K562 (cell line): ENCODE measurements at regions not wholly inside any gene's neighbourhood (a gene's known extent, or its start where the extent isn't known, plus 50 kb on each side); places are given as distances from the start of the nearest gene placed in this dataset.

Experiments
- ATAC-seq: fragments of 200-7000 bp; cut with Tn5 transposase; 3 replicates; pipeline ENCODE4 v1.9.1; 2020; ENCODE audit warnings: moderate library complexity
- BruUV-seq: library from RNA; stranded (reverse); fragments of 400-500 nt; replicated peaks from 2 replicates; lab custom pipeline; 2021; lab: Mats Ljungman, UMichigan
- CTCF ChIA-PET: fragments of 300-600 bp; formaldehyde crosslinking; extraction: SDS; loops from one replicate; lab custom pipeline; 2021; ENCODE audit warnings: low intra/inter-chr PET ratio; lab: Yijun Ruan, JAX
- POLR2A ChIA-PET: fragments of 300-600, 350-650 bp; sonication (Branson Sonifier 250); formaldehyde crosslinking; extraction: SDS; loops from one replicate; lab custom pipeline; 2021; ENCODE audit warnings: antibody characterized with exemption, inconsistent platforms; lab: Yijun Ruan, JAX
- DNase-seq, 4 experiments: peaks; one replicate each; pipeline versions ENCODE4 v3.0.0 to v3.0.0-alpha.2; 2011 to 2018; ENCODE audit warnings: low spot score in 3 of 4, mixed read lengths in 3 of 4; ENCODE audit errors: extremely low read depth in 1 of 4
- FAIRE-seq: peaks from 2 replicates; lab custom pipeline; 2011; peaks lifted over from hg19 to GRCh38; lab: Jason Lieb, UNC
- H2AFZ ChIP-seq: 2 replicates; pipeline ENCODE4 v1.6.0; 2011; ENCODE audit warnings: low read depth, low read length, control low read depth, inconsistent platforms
- H3K27ac ChIP-seq: fragments of 200-600 bp; 3 replicates; pipeline ENCODE4 v1.8.0; 2011; ENCODE audit warnings: low read depth, mild to moderate bottlenecking, control low read depth, inconsistent platforms, low read length, moderate library complexity, mixed read lengths; ENCODE audit errors: extremely low read depth
- H3K27me3 ChIP-seq, 2 experiments: fragments of 300-600 bp in 1 of 2; 2 replicates in 1 of 2; 3 replicates in 1 of 2; pipeline versions ENCODE4 v1.6.0 to v1.8.0; 2011; ENCODE audit warnings: inconsistent platforms in 2 of 2, low read length in 2 of 2, mild to moderate bottlenecking in 1 of 2, mixed read lengths in 1 of 2, moderate library complexity in 1 of 2; ENCODE audit not compliant: control insufficient read depth in 2 of 2, insufficient read depth in 2 of 2
- H3K36me3 ChIP-seq: fragments of 300-600 bp; 3 replicates; pipeline ENCODE4 v1.8.0; 2011; ENCODE audit warnings: mild to moderate bottlenecking, low read length, inconsistent platforms; ENCODE audit not compliant: control insufficient read depth, insufficient read depth
- H3K4me1 ChIP-seq, 2 experiments: fragments of 200-600 bp in 1 of 2; replicated peaks in 1 of 2; 2 replicates in 1 of 2; 3 replicates in 1 of 2; pipeline versions ENCODE4 v1.5.1 to v1.8.0; 2011; ENCODE audit warnings: inconsistent platforms in 2 of 2, low read length in 2 of 2, mild to moderate bottlenecking in 1 of 2, mixed read lengths in 1 of 2, moderate library complexity in 1 of 2; ENCODE audit not compliant: control insufficient read depth in 2 of 2, insufficient read depth in 2 of 2
- H3K4me2 ChIP-seq: 2 replicates; pipeline ENCODE4 v1.6.1; 2011; ENCODE audit warnings: low read length, control low read depth, inconsistent platforms, mixed read lengths; ENCODE audit not compliant: insufficient read depth
- H3K4me3 ChIP-seq: fragments of 200-600 bp; sonication (generic), shearing (Covaris generic); 2 replicates; pipeline ENCODE4 v1.5.1; 2016; ENCODE audit warnings: control low read depth, inconsistent platforms
- H3K79me2 ChIP-seq: fragments of 200-600 bp; 3 replicates; pipeline ENCODE4 v1.8.0; 2011; ENCODE audit warnings: low read length, inconsistent platforms; ENCODE audit not compliant: control insufficient read depth, insufficient read depth
- H3K9ac ChIP-seq, 2 experiments: 2 replicates each; pipeline versions ENCODE4 v1.6.0 to v1.6.1; 2011; ENCODE audit warnings: low read depth in 2 of 2, low read length in 2 of 2, control low read depth in 1 of 2, inconsistent platforms in 1 of 2, mild to moderate bottlenecking in 1 of 2, mixed read lengths in 1 of 2; ENCODE audit not compliant: insufficient read depth in 1 of 2
- H3K9me1 ChIP-seq: one replicate; pipeline ENCODE4 v1.6.0; 2011; ENCODE audit warnings: inconsistent platforms, mild to moderate bottlenecking, low read length, moderate library complexity; ENCODE audit not compliant: control insufficient read depth, insufficient read depth
- H3K9me3 ChIP-seq: replicated peaks from 2 replicates; pipeline ENCODE4 v1.5.1; 2011; ENCODE audit warnings: low read depth, low read length, inconsistent platforms; ENCODE audit not compliant: control insufficient read depth, insufficient read depth
- H4K20me1 ChIP-seq: replicated peaks from 2 replicates; pipeline ENCODE4 v1.6.1; 2011; ENCODE audit warnings: low read length, inconsistent platforms, mixed read lengths; ENCODE audit not compliant: control insufficient read depth, insufficient read depth
- DIDO1 ChIP-seq: fragments of 450-650 bp; IDR thresholded peaks from 2 replicates; pipeline ENCODE4 v1.6.1; 2016; ENCODE audit warnings: low read depth, missing biosample characterization, missing genetic modification characterization
- SRSF3 ChIP-seq: fragments of 200-400 bp; formaldehyde crosslinking; IDR thresholded peaks from 2 replicates; pipeline ENCODE4 v1.6.1; 2016; ENCODE audit warnings: mild to moderate bottlenecking, low read length, moderate library complexity; ENCODE audit not compliant: insufficient read depth
- STAG1 ChIP-seq: sonication (generic); formaldehyde crosslinking; IDR thresholded peaks from 2 replicates; pipeline ENCODE4 v1.5.0; 2020; ENCODE audit warnings: missing genetic modification reagents, borderline replicate concordance
- TBL1XR1 ChIP-seq, 2 experiments: IDR thresholded peaks; 2 replicates each; pipeline ENCODE4 v1.6.1; 2012; ENCODE audit warnings: improper control_type of control experiment in 2 of 2, low read length in 2 of 2, mild to moderate bottlenecking in 1 of 2
- YY1 ChIP-seq, 3 experiments: IDR thresholded peaks; 2 replicates each; pipeline ENCODE4 v1.6.1; 2011; ENCODE audit warnings: low read length in 2 of 3, mild to moderate bottlenecking in 2 of 3, moderate library complexity in 2 of 3, borderline replicate concordance in 1 of 3, control low read depth in 1 of 3, low read depth in 1 of 3; ENCODE audit not compliant: insufficient read depth in 3 of 3, insufficient replicate concordance in 2 of 3, control insufficient read depth in 1 of 3, insufficient read length in 1 of 3; ENCODE audit errors: extremely low read depth in 1 of 3
- ZBTB8A ChIP-seq: fragments of 450-650 bp; IDR thresholded peaks from 2 replicates; pipeline ENCODE4 v1.6.1; 2018; ENCODE audit warnings: mild to moderate bottlenecking, moderate library complexity; ENCODE audit not compliant: partially characterized antibody
- WGBS: fragments of 100-300 bp; shearing (Covaris generic); methylation state at CpG from one replicate; pipeline ENCODE4 v1.1.6; 2016; ENCODE audit warnings: low coverage, mixed read lengths; ENCODE audit not compliant: insufficient coverage; ENCODE audit errors: missing lambda C conversion rate; 5-methylcytosine and 5-hydroxymethylcytosine counted together
- in situ Hi-C: fragments of 300-500 bp; cut with MboI; formaldehyde crosslinking; loops from 4 replicates; pipeline ENCODE4 v1.15.0; 2018; ENCODE audit warnings: inconsistent platforms, mixed read lengths
- intact Hi-C: fragments of 100-400 bp; cut with micrococcal nuclease; formaldehyde crosslinking; loops from 2 replicates; pipeline ENCODE4 v1.14.2; 2022
- TF ChIP-seq, protein P1 (sequence below): fragments of 450-650 bp; IDR thresholded peaks from 2 replicates; pipeline ENCODE4 v1.6.1; 2017; ENCODE audit warnings: antibody characterized with exemption

DNA sequence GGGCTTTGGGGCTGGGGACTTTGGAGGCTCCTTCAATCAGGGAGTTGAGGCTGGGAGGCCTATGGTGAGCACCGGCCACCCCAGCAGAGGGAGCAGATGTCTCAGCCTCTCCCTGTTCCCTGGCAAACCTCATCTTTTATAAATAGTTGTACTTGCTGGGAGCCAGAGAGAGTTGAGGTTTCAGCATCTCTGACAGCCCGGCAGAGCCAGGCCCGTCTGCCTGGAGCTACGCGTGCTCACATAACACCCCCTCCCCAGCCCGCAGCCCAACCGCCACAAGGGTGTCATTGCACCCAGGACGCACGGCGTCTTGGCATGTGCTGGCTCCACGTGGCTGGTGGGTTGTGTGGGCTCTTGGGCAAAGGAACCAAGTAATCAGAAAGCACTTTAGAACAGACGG lies 127.1 kb downstream of the CHST1 start:
- TF ChIP-seq ZBTB8A (no peak), SRSF3 (no peak), TBL1XR1 (IDR thresholded peaks at IDR 0.05; ENCODE audit: low read length in 2 of 2) (no peak), DIDO1 (no peak), YY1 (IDR thresholded peaks at IDR 0.05; ENCODE audit: borderline replicate concordance in 1 of 3, control insufficient read depth in 1 of 3, extremely low read depth in 1 of 3, insufficient read depth in 3 of 3, insufficient read length in 1 of 3, insufficient replicate concordance in 2 of 3, low read depth in 1 of 3, low read length in 2 of 3) (no peak), STAG1 (CRISPR knock-in tag) (no peak)
- TF ChIP-seq, protein P1, sequence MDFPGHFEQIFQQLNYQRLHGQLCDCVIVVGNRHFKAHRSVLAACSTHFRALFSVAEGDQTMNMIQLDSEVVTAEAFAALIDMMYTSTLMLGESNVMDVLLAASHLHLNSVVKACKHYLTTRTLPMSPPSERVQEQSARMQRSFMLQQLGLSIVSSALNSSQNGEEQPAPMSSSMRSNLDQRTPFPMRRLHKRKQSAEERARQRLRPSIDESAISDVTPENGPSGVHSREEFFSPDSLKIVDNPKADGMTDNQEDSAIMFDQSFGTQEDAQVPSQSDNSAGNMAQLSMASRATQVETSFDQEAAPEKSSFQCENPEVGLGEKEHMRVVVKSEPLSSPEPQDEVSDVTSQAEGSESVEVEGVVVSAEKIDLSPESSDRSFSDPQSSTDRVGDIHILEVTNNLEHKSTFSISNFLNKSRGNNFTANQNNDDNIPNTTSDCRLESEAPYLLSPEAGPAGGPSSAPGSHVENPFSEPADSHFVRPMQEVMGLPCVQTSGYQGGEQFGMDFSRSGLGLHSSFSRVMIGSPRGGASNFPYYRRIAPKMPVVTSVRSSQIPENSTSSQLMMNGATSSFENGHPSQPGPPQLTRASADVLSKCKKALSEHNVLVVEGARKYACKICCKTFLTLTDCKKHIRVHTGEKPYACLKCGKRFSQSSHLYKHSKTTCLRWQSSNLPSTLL: no peak
- no peaks in the 10 kb centered on the region for H3K4me1 ChIP-seq
- H2AFZ ChIP-seq: no peak overlapping the region
- H3K36me3 ChIP-seq: no peaks in the 10 kb centered on the region
- BruUV-seq: no TSS peak
- no peaks in the 10 kb centered on the region for H3K9me3 ChIP-seq
- DNase-seq (no peak), ATAC-seq (no peak), FAIRE-seq (no peak)
- H3K9ac ChIP-seq: no peak overlapping the region
- no peaks in the 10 kb centered on the region for H3K79me2 ChIP-seq
- no peak overlapping the region for H3K4me2 ChIP-seq
- in situ Hi-C loops (no loop called here), intact Hi-C loops (no loop called here)
- no peaks in the 10 kb centered on the region for H3K9me1 ChIP-seq
- H4K20me1 ChIP-seq: peaks cover 11% of the 10 kb centered on the region; the same call in 1 of the 2 replicates
- no peak overlapping the region for H3K27ac ChIP-seq
- POLR2A ChIA-PET: interaction anchor here (1.0 kb wide), 1 partner anchor 40 kb away, joined by 4 read pairs; no protein-coding TSS in a partner anchor
- H3K27me3 ChIP-seq: 0 out of 5 replicates have a peak, but pooled peaks cover 0 to 4% of the 10 kb centered on the region in 2 experiments
- H3K4me3 ChIP-seq: no peak overlapping the region
- WGBS: 0% methylated on average over 12 of the region's 12 CpGs
- CTCF ChIA-PET: no interaction called here
